HepG2 (cell line): ENCODE measurements at regions not wholly inside any gene's neighbourhood (a gene's known extent, or its start where the extent isn't known, plus 50 kb on each side); places are given as distances from the start of the nearest gene placed in this dataset.

Source experiments
- BHLHE40 ChIP-seq: IDR thresholded peaks from 2 replicates; pipeline ENCODE4 v1.6.1; 2011; ENCODE audit warnings: low read length, improper control_type of control experiment
- CREB1 ChIP-seq, 2 experiments: fragments of 450-650 bp in 1 of 2; IDR thresholded peaks; 2 replicates each; pipeline ENCODE4 v1.6.1; 2016 to 2017; ENCODE audit warnings: control low read depth in 1 of 2, mild to moderate bottlenecking in 1 of 2, missing compliant biosample characterization in 1 of 2, missing genetic modification characterization in 1 of 2
- E2F1 ChIP-seq: sonication (generic); formaldehyde crosslinking; IDR thresholded peaks from 2 replicates; pipeline ENCODE4 v1.5.0; 2020; ENCODE audit warnings: missing genetic modification reagents
- KAT8 ChIP-seq: IDR thresholded peaks from 2 replicates; pipeline ENCODE4 v1.6.1; 2016; ENCODE audit warnings: missing genetic modification reagents, missing compliant biosample characterization
- NCOR1 ChIP-seq: fragments of 200-600 bp; sonication (generic); IDR thresholded peaks from 2 replicates; pipeline ENCODE4 v1.7.0; 2017; ENCODE audit warnings: antibody characterized with exemption, low read length, borderline replicate concordance
- NFIC ChIP-seq: IDR thresholded peaks from 2 replicates; pipeline ENCODE4 v1.6.1; 2012; ENCODE audit warnings: mild to moderate bottlenecking, low read length, inconsistent platforms
- POLR2AphosphoS5 ChIP-seq: IDR thresholded peaks from 2 replicates; pipeline ENCODE4 v1.6.1; 2012; ENCODE audit warnings: low read depth, low read length
- SIN3B ChIP-seq: fragments of 150-350 bp; IDR thresholded peaks from 2 replicates; pipeline ENCODE4 v1.6.1; 2014; ENCODE audit warnings: low read length
- TFE3 ChIP-seq: IDR thresholded peaks from 2 replicates; pipeline ENCODE4 v1.6.1; 2016
- TF ChIP-seq, protein P1 (sequence below): sonication (generic); formaldehyde crosslinking; IDR thresholded peaks from 2 replicates; pipeline ENCODE4 v1.5.1; 2020; ENCODE audit warnings: missing genetic modification reagents, mild to moderate bottlenecking, borderline replicate concordance

GRCh38 chr12:92987846-92988621 is 58.9 kb upstream of the EEA1 start:
- TF ChIP-seq, protein P1, sequence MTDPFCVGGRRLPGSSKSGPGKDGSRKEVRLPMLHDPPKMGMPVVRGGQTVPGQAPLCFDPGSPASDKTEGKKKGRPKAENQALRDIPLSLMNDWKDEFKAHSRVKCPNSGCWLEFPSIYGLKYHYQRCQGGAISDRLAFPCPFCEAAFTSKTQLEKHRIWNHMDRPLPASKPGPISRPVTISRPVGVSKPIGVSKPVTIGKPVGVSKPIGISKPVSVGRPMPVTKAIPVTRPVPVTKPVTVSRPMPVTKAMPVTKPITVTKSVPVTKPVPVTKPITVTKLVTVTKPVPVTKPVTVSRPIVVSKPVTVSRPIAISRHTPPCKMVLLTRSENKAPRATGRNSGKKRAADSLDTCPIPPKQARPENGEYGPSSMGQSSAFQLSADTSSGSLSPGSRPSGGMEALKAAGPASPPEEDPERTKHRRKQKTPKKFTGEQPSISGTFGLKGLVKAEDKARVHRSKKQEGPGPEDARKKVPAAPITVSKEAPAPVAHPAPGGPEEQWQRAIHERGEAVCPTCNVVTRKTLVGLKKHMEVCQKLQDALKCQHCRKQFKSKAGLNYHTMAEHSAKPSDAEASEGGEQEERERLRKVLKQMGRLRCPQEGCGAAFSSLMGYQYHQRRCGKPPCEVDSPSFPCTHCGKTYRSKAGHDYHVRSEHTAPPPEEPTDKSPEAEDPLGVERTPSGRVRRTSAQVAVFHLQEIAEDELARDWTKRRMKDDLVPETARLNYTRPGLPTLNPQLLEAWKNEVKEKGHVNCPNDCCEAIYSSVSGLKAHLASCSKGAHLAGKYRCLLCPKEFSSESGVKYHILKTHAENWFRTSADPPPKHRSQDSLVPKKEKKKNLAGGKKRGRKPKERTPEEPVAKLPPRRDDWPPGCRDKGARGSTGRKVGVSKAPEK (CRISPR knock-in tag): no peak
- no peak for TF ChIP-seq NCOR1
- TF ChIP-seq NFIC: no peak
- TF ChIP-seq BHLHE40: no peak
- no peak for TF ChIP-seq SIN3B
- TF ChIP-seq CREB1 (IDR thresholded peaks at IDR 0.05): no peak
- TF ChIP-seq CREB1 (CRISPR knock-in tag; IDR thresholded peaks at IDR 0.05): no peak
- no peak for TF ChIP-seq POLR2AphosphoS5
- TF ChIP-seq TFE3: no peak
- no peak for TF ChIP-seq KAT8 (CRISPR knock-in tag)
- TF ChIP-seq E2F1 (CRISPR knock-in tag): no peak
